Astrocyte (in vitro differentiated cells and primary cell): ENCODE measurements at regions not wholly inside any gene's neighbourhood (a gene's known extent, or its start where the extent isn't known, plus 50 kb on each side); places are given as distances from the start of the nearest gene placed in this dataset.
"Not testable (repeated sequence)": the region's sequence is repeated elsewhere in the genome, so short reads cannot be mapped to it uniquely, and the experiment has no call there.

Experiments
- DNase-seq: peaks from one replicate; pipeline ENCODE4 v3.0.0-alpha.2; 2010; ENCODE audit warnings: low read depth
- FAIRE-seq: peaks from 2 replicates; lab custom pipeline; 2011; peaks lifted over from hg19 to GRCh38; lab: Jason Lieb, UNC
- H2AFZ ChIP-seq: 2 replicates; pipeline ENCODE4 v1.6.0; 2012; ENCODE audit warnings: low read depth, low read length, inconsistent platforms
- H3K27ac ChIP-seq: 2 replicates; pipeline ENCODE4 v1.5.1; 2011; ENCODE audit warnings: low read depth, low read length, inconsistent platforms
- H3K27me3 ChIP-seq: 2 replicates; pipeline ENCODE4 v1.6.0; 2011; ENCODE audit warnings: low read length, inconsistent platforms; ENCODE audit not compliant: insufficient read depth
- H3K36me3 ChIP-seq: 2 replicates; pipeline ENCODE4 v1.5.1; 2011; ENCODE audit warnings: low read length, inconsistent platforms; ENCODE audit not compliant: insufficient read depth
- H3K4me1 ChIP-seq: 2 replicates; pipeline ENCODE4 v1.5.1; 2011; ENCODE audit warnings: low read length, inconsistent platforms; ENCODE audit not compliant: insufficient read depth
- H3K4me2 ChIP-seq: 2 replicates; pipeline ENCODE4 v1.6.0; 2012; ENCODE audit warnings: low read length, inconsistent platforms
- H3K4me3 ChIP-seq: 2 replicates; pipeline ENCODE4 v1.5.1; 2011; ENCODE audit warnings: low read depth, mild to moderate bottlenecking, low read length, inconsistent platforms; ENCODE audit not compliant: insufficient read depth
- H3K79me2 ChIP-seq: 2 replicates; pipeline ENCODE4 v1.6.0; 2012; ENCODE audit warnings: mild to moderate bottlenecking, low read length, inconsistent platforms; ENCODE audit not compliant: insufficient read depth
- H3K9ac ChIP-seq: 2 replicates; pipeline ENCODE4 v1.6.0; 2012; ENCODE audit warnings: mild to moderate bottlenecking, low read length, inconsistent platforms
- H3K9me3 ChIP-seq: 2 replicates; pipeline ENCODE4 v1.5.1; 2012; ENCODE audit warnings: low read depth, mild to moderate bottlenecking, low read length, inconsistent platforms; ENCODE audit not compliant: insufficient read depth
- H4K20me1 ChIP-seq: 2 replicates; pipeline ENCODE4 v1.6.0; 2012; ENCODE audit warnings: low read length, inconsistent platforms; ENCODE audit not compliant: insufficient read depth
- H3K27ac Mint-ChIP-seq: one replicate; pipeline ENCODE4 v1.8.0; 2021; ENCODE audit warnings: mild to moderate bottlenecking, mixed read lengths; ENCODE audit not compliant: unreplicated experiment
- H3K27me3 Mint-ChIP-seq: one replicate; pipeline ENCODE4 v1.8.0; 2021; ENCODE audit warnings: low read depth, mixed read lengths; ENCODE audit not compliant: unreplicated experiment
- H3K36me3 Mint-ChIP-seq: one replicate; pipeline ENCODE4 v1.8.0; 2021; ENCODE audit warnings: low read depth, mixed read lengths; ENCODE audit not compliant: unreplicated experiment
- H3K4me1 Mint-ChIP-seq: one replicate; pipeline ENCODE4 v1.8.0; 2021; ENCODE audit warnings: low read depth, mixed read lengths; ENCODE audit not compliant: unreplicated experiment
- H3K4me3 Mint-ChIP-seq: one replicate; pipeline ENCODE4 v1.8.0; 2021; ENCODE audit warnings: mild to moderate bottlenecking, moderate library complexity, mixed read lengths; ENCODE audit not compliant: unreplicated experiment
- H3K9me3 Mint-ChIP-seq: one replicate; pipeline ENCODE4 v1.8.0; 2021; ENCODE audit warnings: mild to moderate bottlenecking, mixed read lengths; ENCODE audit not compliant: unreplicated experiment
- CTCF ChIP-seq: IDR thresholded peaks from 2 replicates; pipeline ENCODE4 v1.5.1; 2011; ENCODE audit warnings: low read depth, mild to moderate bottlenecking, inconsistent platforms, low read length, moderate library complexity; ENCODE audit not compliant: insufficient read depth
- EZH2 ChIP-seq: IDR thresholded peaks from 2 replicates; pipeline ENCODE4 v1.6.1; 2012; ENCODE audit warnings: mild to moderate bottlenecking, low read length, inconsistent platforms; ENCODE audit not compliant: insufficient read depth

- Histone ChIP-seq H3K36me3 (no peaks in the 10 kb centered on the region), H3K4me1 (no peaks in the 10 kb centered on the region), H2AFZ (no peak overlapping the region), H4K20me1 (no peaks in the 10 kb centered on the region), H3K9me3 (no peaks in the 10 kb centered on the region), H3K79me2 (no peaks in the 10 kb centered on the region), H3K27ac (no peak overlapping the region), H3K27me3 (no peaks in the 10 kb centered on the region), H3K4me2 (no peak overlapping the region), H3K9ac (no peak overlapping the region), H3K4me3 (no peak overlapping the region)
- Mint-ChIP-seq H3K27ac (no peak overlapping the region), H3K4me3 (no peak overlapping the region), H3K36me3 (no peaks in the 10 kb centered on the region), H3K27me3 (no peaks in the 10 kb centered on the region), H3K9me3 (no peaks in the 10 kb centered on the region), H3K4me1 (peaks cover 1% of the 10 kb centered on the region)
- no peak for FAIRE-seq
- no peak for DNase-seq
- TF ChIP-seq EZH2 = no peak
Observed at GRCh38 chr3:109864452-109864851, 527.1 kb upstream of the DPPA4 start.

- Mint-ChIP-seq H3K4me3 (no peak overlapping the region), H3K27me3 (no peaks in the 10 kb centered on the region), H3K36me3 (no peaks in the 10 kb centered on the region), H3K27ac (no peak overlapping the region), H3K9me3 (no peaks in the 10 kb centered on the region), H3K4me1 (no peaks in the 10 kb centered on the region)
- Histone ChIP-seq H3K27me3 (no peaks in the 10 kb centered on the region), H3K4me2 (no peak overlapping the region), H3K36me3 (no peaks in the 10 kb centered on the region), H3K9ac (no peak overlapping the region), H3K4me1 (no peaks in the 10 kb centered on the region), H2AFZ (no peak overlapping the region), H3K9me3 (no peaks in the 10 kb centered on the region), H3K4me3 (no peak overlapping the region), H3K27ac (no peak overlapping the region), H4K20me1 (no peaks in the 10 kb centered on the region), H3K79me2 (no peaks in the 10 kb centered on the region)
- DNase-seq (no peak), FAIRE-seq (no peak)
- no peak for TF ChIP-seq CTCF
- TF ChIP-seq EZH2 = no peak
Observed at GRCh38 chr3:109869586-109869985, 532.2 kb upstream of the DPPA4 start.

GRCh38 chr3:109874896-109875708, 537.8 kb upstream of the DPPA4 start:
- H3K27ac ChIP-seq = no peak overlapping the region
- H3K4me3 Mint-ChIP-seq = no peak overlapping the region
- no peak overlapping the region for H2AFZ ChIP-seq
- H4K20me1 ChIP-seq = no peaks in the 10 kb centered on the region
- H3K4me3 ChIP-seq = no peak overlapping the region
- H3K4me1 Mint-ChIP-seq = no peaks in the 10 kb centered on the region
- no peaks in the 10 kb centered on the region for H3K9me3 ChIP-seq
- no peaks in the 10 kb centered on the region for H3K4me1 ChIP-seq
- no peaks in the 10 kb centered on the region for H3K27me3 Mint-ChIP-seq
- H3K79me2 ChIP-seq = no peaks in the 10 kb centered on the region
- peak overlapping the region; percentile 60 for H3K27ac Mint-ChIP-seq
- no peaks in the 10 kb centered on the region for H3K36me3 ChIP-seq
- no peaks in the 10 kb centered on the region for H3K27me3 ChIP-seq
- no peak for DNase-seq
- H3K4me2 ChIP-seq = no peak overlapping the region
- FAIRE-seq = no peak
- peaks cover 7% of the 10 kb centered on the region for H3K9me3 Mint-ChIP-seq
- H3K9ac ChIP-seq = no peak overlapping the region
- TF ChIP-seq EZH2 (no peak), CTCF (no peak)
- peaks cover 4% of the 10 kb centered on the region for H3K36me3 Mint-ChIP-seq

GRCh38 chr3:109877616-109878015, 540.3 kb upstream of the DPPA4 start:
- H3K4me3 ChIP-seq, H3K27me3 ChIP-seq, H3K4me2 ChIP-seq, H3K36me3 ChIP-seq, H2AFZ ChIP-seq, H3K9me3 ChIP-seq, H3K4me1 Mint-ChIP-seq, H3K27ac ChIP-seq, H3K27ac Mint-ChIP-seq, H3K4me1 ChIP-seq, H3K4me3 Mint-ChIP-seq, H4K20me1 ChIP-seq, FAIRE-seq, H3K9me3 Mint-ChIP-seq, H3K36me3 Mint-ChIP-seq, H3K9ac ChIP-seq, H3K79me2 ChIP-seq, H3K27me3 Mint-ChIP-seq: not testable (repeated sequence)
- DNase-seq = peak; percentile 47
